ENCODE measurements at regions not wholly inside any gene's neighbourhood (a gene's known extent, or its start where the extent isn't known, plus 50 kb on each side); places are given as distances from the start of the nearest gene placed in this dataset.

DNA sequence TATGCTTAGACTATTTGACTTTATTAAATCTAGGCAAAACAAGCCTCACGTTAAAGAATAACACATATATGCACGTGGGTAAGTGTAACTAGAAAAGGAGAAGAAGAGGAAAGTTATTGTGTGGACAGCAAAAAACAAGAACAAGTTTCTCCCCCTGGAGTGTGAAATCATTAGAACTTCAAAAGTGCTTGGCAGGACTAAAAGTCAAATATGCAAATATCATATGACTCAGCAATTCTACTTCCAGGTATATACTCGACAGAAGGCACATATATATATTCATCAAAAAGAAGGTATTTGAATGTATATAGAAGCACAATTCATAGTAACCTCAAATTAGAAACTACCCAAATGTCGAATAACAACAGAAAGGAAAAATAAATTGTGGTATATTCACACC, 68.9 kb upstream of the STXBP5L start:
- Histone ChIP-seq H3K79me2 (ENCODE audit: control insufficient read depth, insufficient read depth, low read length) (no peaks in the 10 kb centered on the region), H3K4me2 (ENCODE audit: control insufficient read depth, insufficient read depth) (no peak overlapping the region), H2AFZ (ENCODE audit: control insufficient read depth, low read depth, low read length) (no peak overlapping the region), H3K9me3 (replicated peaks; ENCODE audit: control insufficient read depth, insufficient read depth, low read length) (no peaks in the 10 kb centered on the region), H3K27me3 (replicated peaks in 1 of 2; ENCODE audit: control insufficient read depth in 2 of 2, insufficient read depth in 2 of 2, low read length in 1 of 2) (no peaks in the 10 kb centered on the region), H3K36me3 (ENCODE audit: control insufficient read depth in 2 of 2, insufficient read depth in 2 of 2, low read length in 1 of 2) (no peaks in the 10 kb centered on the region), H3K4me1 (ENCODE audit: control insufficient read depth, insufficient read depth, low read length) (no peaks in the 10 kb centered on the region), H3K27ac (ENCODE audit: control insufficient read depth, insufficient read depth) (no peak overlapping the region), H3K9ac (ENCODE audit: control insufficient read depth, insufficient read depth, low read length) (no peak overlapping the region), H4K20me1 (ENCODE audit: control insufficient read depth, insufficient read depth) (no peaks in the 10 kb centered on the region), H3K4me3 (no peak overlapping the region)
- ChIA-PET RAD21 (ENCODE audit: unreplicated experiment) (no interaction called here), POLR2A (no interaction called here), SMC1A (ENCODE audit: uncharacterized antibody, unreplicated experiment) (no interaction called here), CTCF (no interaction called here)
- ATAC-seq (0 out of 3 replicates have a peak, but pooled peaks have one; percentile 28), FAIRE-seq (no peak), DNase-seq (ENCODE audit: low read depth, low spot score) (no peak)
- TF ChIP-seq BACH1 (IDR thresholded peaks at IDR 0.05; ENCODE audit: borderline replicate concordance) (peak; percentile 72; the same call in 1 of the 2 replicates), NR2C2 (IDR thresholded peaks at IDR 0.05; ENCODE audit: borderline replicate concordance, control insufficient read depth, insufficient read length, low read depth) (no peak)
- TF ChIP-seq, protein P1, sequence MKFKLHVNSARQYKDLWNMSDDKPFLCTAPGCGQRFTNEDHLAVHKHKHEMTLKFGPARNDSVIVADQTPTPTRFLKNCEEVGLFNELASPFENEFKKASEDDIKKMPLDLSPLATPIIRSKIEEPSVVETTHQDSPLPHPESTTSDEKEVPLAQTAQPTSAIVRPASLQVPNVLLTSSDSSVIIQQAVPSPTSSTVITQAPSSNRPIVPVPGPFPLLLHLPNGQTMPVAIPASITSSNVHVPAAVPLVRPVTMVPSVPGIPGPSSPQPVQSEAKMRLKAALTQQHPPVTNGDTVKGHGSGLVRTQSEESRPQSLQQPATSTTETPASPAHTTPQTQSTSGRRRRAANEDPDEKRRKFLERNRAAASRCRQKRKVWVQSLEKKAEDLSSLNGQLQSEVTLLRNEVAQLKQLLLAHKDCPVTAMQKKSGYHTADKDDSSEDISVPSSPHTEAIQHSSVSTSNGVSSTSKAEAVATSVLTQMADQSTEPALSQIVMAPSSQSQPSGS (IDR thresholded peaks at IDR 0.05; ENCODE audit: low read length) = no peak
- in situ Hi-C loops (cut with MboI) = no loop called here
- BruUV-seq (replicated peaks) = no TSS peak
- intact Hi-C loops (cut with micrococcal nuclease; ENCODE audit: unreplicated experiment) = no loop called here
- WGBS (ENCODE audit: insufficient coverage, insufficient replicate concordance, low lambda C conversion rate, missing lambda C conversion rate) = 22% methylated on average over 4 of the region's 4 CpGs

- WGBS (ENCODE audit: insufficient coverage, insufficient replicate concordance, low lambda C conversion rate, missing lambda C conversion rate) = 100% methylated on average over 1 of the region's 1 CpG
- no TSS peak for BruUV-seq (replicated peaks)
- H3K36me3 ChIP-seq (ENCODE audit: control insufficient read depth in 2 of 2, insufficient read depth in 2 of 2, low read length in 1 of 2) = no peaks in the 10 kb centered on the region
These were observed 66.7 kb upstream of the STXBP5L start for GRCh38 chr3:120841264-120841663.

More at GRCh38 chr3:120841264-120841663, 66.7 kb upstream of the STXBP5L start:
- TF ChIP-seq, protein P1 (IDR thresholded peaks at IDR 0.05; ENCODE audit: low read length) = no peak
- TF ChIP-seq KDM1A (IDR thresholded peaks at IDR 0.05; ENCODE audit: borderline replicate concordance) (no peak), TARDBP (IDR thresholded peaks at IDR 0.05; ENCODE audit: borderline replicate concordance) (no peak), EED (IDR thresholded peaks at IDR 0.05; ENCODE audit: low read depth) (no peak), ZBED1 (IDR thresholded peaks at IDR 0.05; ENCODE audit: borderline replicate concordance) (no peak), SPI1 (IDR thresholded peaks at IDR 0.05; ENCODE audit: borderline replicate concordance, insufficient read depth, low read depth, low read length) (no peak)
- TF ChIP-seq, protein P2, sequence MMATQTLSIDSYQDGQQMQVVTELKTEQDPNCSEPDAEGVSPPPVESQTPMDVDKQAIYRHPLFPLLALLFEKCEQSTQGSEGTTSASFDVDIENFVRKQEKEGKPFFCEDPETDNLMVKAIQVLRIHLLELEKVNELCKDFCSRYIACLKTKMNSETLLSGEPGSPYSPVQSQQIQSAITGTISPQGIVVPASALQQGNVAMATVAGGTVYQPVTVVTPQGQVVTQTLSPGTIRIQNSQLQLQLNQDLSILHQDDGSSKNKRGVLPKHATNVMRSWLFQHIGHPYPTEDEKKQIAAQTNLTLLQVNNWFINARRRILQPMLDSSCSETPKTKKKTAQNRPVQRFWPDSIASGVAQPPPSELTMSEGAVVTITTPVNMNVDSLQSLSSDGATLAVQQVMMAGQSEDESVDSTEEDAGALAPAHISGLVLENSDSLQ (IDR thresholded peaks at IDR 0.05) = no peak
- H3K4me2 ChIP-seq (ENCODE audit: control insufficient read depth, insufficient read depth) = no peak overlapping the region
- H2AFZ ChIP-seq (ENCODE audit: control insufficient read depth, low read depth, low read length) = no peak overlapping the region
- no peaks in the 10 kb centered on the region for H3K4me1 ChIP-seq (ENCODE audit: control insufficient read depth, insufficient read depth, low read length)
- ChIA-PET SMC1A (ENCODE audit: uncharacterized antibody, unreplicated experiment) (interaction anchor here (0.8 kb wide), 1 partner anchor 10 kb away, joined by 3 read pairs; no protein-coding TSS in a partner anchor), POLR2A (no interaction called here), RAD21 (ENCODE audit: unreplicated experiment) (no interaction called here), CTCF (no interaction called here)
- ATAC-seq (0 out of 3 replicates have a peak, but pooled peaks have one; percentile 18), DNase-seq (ENCODE audit: low read depth, low spot score) (no peak), FAIRE-seq (no peak)
- no peak overlapping the region for H3K9ac ChIP-seq (ENCODE audit: control insufficient read depth, insufficient read depth, low read length)
- no peak overlapping the region for H3K27ac ChIP-seq (ENCODE audit: control insufficient read depth, insufficient read depth)
- H3K9me3 ChIP-seq (replicated peaks; ENCODE audit: control insufficient read depth, insufficient read depth, low read length) = no peaks in the 10 kb centered on the region
- H3K79me2 ChIP-seq (ENCODE audit: control insufficient read depth, insufficient read depth, low read length) = no peaks in the 10 kb centered on the region
- in situ Hi-C loops (cut with MboI) = no loop called here
- intact Hi-C loops (cut with micrococcal nuclease; ENCODE audit: unreplicated experiment) = no loop called here
- H3K4me3 ChIP-seq = no peak overlapping the region
- no peaks in the 10 kb centered on the region for H4K20me1 ChIP-seq (ENCODE audit: control insufficient read depth, insufficient read depth)
- no peaks in the 10 kb centered on the region for H3K27me3 ChIP-seq (replicated peaks in 1 of 2; ENCODE audit: control insufficient read depth in 2 of 2, insufficient read depth in 2 of 2, low read length in 1 of 2)

Measured in GM12878 (cell line).